Upper lobe of right lung (tissue), 1 donor: ENCODE measurements at regions not wholly inside any gene's neighbourhood (a gene's known extent, or its start where the extent isn't known, plus 50 kb on each side); places are given as distances from the start of the nearest gene placed in this dataset.

ENCODE experiments used
- ATAC-seq: fragments of 200-7000 bp; cut with Tn5 transposase; one replicate; pipeline ENCODE4 v1.9.1; 2020; ENCODE audit warnings: mild to moderate bottlenecking, moderate library complexity
- DNase-seq: peaks from one replicate; pipeline ENCODE4 v3.0.0-alpha.2; 2020
- H3K27ac ChIP-seq: fragments of 200-600 bp; one replicate; pipeline ENCODE4 v1.8.0; 2022
- H3K27me3 ChIP-seq: fragments of 200-600 bp; one replicate; pipeline ENCODE4 v1.8.0; 2022; ENCODE audit warnings: mild to moderate bottlenecking
- H3K36me3 ChIP-seq: fragments of 200-600 bp; one replicate; pipeline ENCODE4 v1.8.0; 2022
- H3K4me1 ChIP-seq: fragments of 200-600 bp; one replicate; pipeline ENCODE4 v1.8.0; 2022
- H3K4me3 ChIP-seq: fragments of 200-600 bp; one replicate; pipeline ENCODE4 v1.8.0; 2022; ENCODE audit warnings: mild to moderate bottlenecking
- H3K9me3 ChIP-seq: fragments of 200-600 bp; one replicate; pipeline ENCODE4 v1.8.0; 2022
- CTCF ChIP-seq: fragments of 200-600 bp; IDR thresholded peaks from one replicate; pipeline ENCODE4 v1.8.0; 2022; ENCODE audit warnings: antibody characterized with exemption
- intact Hi-C: fragments of 100-400 bp; cut with DNase I; formaldehyde crosslinking; loops from one replicate; pipeline ENCODE4 v1.11.0; 2022
- donor health status: DM: no; HTN: yes; CAD: no; lungs with severe emphysema.

GRCh38 chr14:61187196-61187905 is 93.8 kb downstream of the TMEM30B start:
- Histone ChIP-seq H3K9me3 (no peaks in the 10 kb centered on the region), H3K36me3 (no peaks in the 10 kb centered on the region), H3K27me3 (peaks cover 4% of the 10 kb centered on the region), H3K4me3 (no peak overlapping the region), H3K4me1 (peaks cover 5% of the 10 kb centered on the region), H3K27ac (no peak overlapping the region)
- intact Hi-C loops: no loop called here
- no peak for DNase-seq
- ATAC-seq: no peak
- no peak for TF ChIP-seq CTCF

- ATAC-seq: no peak
- no peaks in the 10 kb centered on the region for H3K9me3 ChIP-seq
Observed at GRCh38 chr14:61186341-61187195, 94.6 kb downstream of the TMEM30B start.

GRCh38 chr14:61185534-61185933 is 95.6 kb downstream of the TMEM30B start:
- Histone ChIP-seq H3K27ac (no peak overlapping the region), H3K4me3 (no peak overlapping the region), H3K4me1 (peaks cover 5% of the 10 kb centered on the region), H3K9me3 (no peaks in the 10 kb centered on the region), H3K27me3 (peaks cover 4% of the 10 kb centered on the region), H3K36me3 (no peaks in the 10 kb centered on the region)
- no peak for ATAC-seq
- intact Hi-C loops: no loop called here
- no peak for DNase-seq
- no peak for TF ChIP-seq CTCF

More at GRCh38 chr14:61186341-61187195, 94.6 kb downstream of the TMEM30B start:
- no peaks in the 10 kb centered on the region for H3K36me3 ChIP-seq
- no peak for DNase-seq
- no peak overlapping the region for H3K27ac ChIP-seq
- H3K4me1 ChIP-seq: peaks cover 5% of the 10 kb centered on the region
- intact Hi-C loops: no loop called here
- no peak overlapping the region for H3K4me3 ChIP-seq
- H3K27me3 ChIP-seq: peaks cover 4% of the 10 kb centered on the region
- TF ChIP-seq CTCF: no peak

GRCh38 chr14:61184112-61184511 is 97.0 kb downstream of the TMEM30B start:
- intact Hi-C loops: no loop called here
- Histone ChIP-seq H3K36me3 (no peaks in the 10 kb centered on the region), H3K27me3 (no peaks in the 10 kb centered on the region), H3K9me3 (no peaks in the 10 kb centered on the region), H3K4me3 (no peak overlapping the region), H3K27ac (no peak overlapping the region), H3K4me1 (peaks cover 2% of the 10 kb centered on the region)
- no peak for ATAC-seq
- DNase-seq: no peak
- TF ChIP-seq CTCF: no peak

DNA sequence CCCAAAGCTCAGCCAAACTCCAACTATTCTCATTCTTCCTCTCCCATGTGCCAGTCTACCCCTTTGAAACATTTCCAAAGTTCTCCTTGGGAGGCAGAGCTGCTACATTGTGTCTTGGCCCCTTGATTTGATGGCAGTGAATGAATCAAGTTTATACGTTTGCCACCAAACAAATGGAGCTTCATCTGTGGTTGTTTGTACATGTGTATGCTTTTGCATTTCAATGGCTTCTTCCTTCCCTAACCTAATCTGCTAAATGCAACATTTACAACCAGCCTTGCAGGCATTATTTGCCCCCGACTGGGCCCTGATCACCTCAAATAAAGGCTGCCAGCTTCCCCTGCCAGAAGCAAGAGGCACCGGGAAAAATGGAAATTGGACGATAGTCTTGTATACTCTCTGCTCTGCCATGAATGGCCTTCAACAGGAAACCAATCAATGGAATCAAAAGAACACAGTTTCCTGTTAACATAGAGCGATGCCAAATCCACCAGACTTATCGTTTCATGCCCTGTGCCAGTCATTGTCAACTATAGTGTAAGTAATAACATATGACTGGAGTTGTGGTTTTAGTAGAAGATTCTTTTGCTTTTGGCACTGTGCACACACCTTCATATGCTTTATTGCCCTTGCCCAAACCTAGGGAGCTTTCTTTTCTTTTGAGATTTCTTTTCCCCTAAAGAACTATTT is 97.8 kb downstream of the TMEM30B start:
- ATAC-seq (no peak), DNase-seq (no peak)
- Histone ChIP-seq H3K36me3 (no peaks in the 10 kb centered on the region), H3K4me1 (no peaks in the 10 kb centered on the region), H3K27ac (no peak overlapping the region), H3K9me3 (no peaks in the 10 kb centered on the region), H3K4me3 (no peak overlapping the region), H3K27me3 (no peaks in the 10 kb centered on the region)
- intact Hi-C loops: no loop called here
- TF ChIP-seq CTCF: no peak
